H1 (cell line): ENCODE measurements at regions not wholly inside any gene's neighbourhood (a gene's known extent, or its start where the extent isn't known, plus 50 kb on each side); places are given as distances from the start of the nearest gene placed in this dataset.

Source experiments
- CTCF ChIA-PET: fragments of 300-600 bp; sonication (Branson Sonifier 250); formaldehyde crosslinking; loops from one replicate; lab custom pipeline; 2021; ENCODE audit not compliant: partially characterized antibody; lab: Charles Lee
- POLR2A ChIA-PET: fragments of 300-600 bp; sonication (Branson Sonifier 250); formaldehyde crosslinking; loops from one replicate; lab custom pipeline; 2021; ENCODE audit warnings: inconsistent platforms; ENCODE audit not compliant: partially characterized antibody; lab: Charles Lee
- DNase-seq, 2 experiments: peaks; one replicate each; pipeline versions ENCODE4 v3.0.0 to v3.0.0-alpha.2; 2010 to 2022; ENCODE audit warnings: low spot score in 2 of 2, low read depth in 1 of 2, mixed read lengths in 1 of 2
- FAIRE-seq: peaks from 2 replicates; lab custom pipeline; 2011; peaks lifted over from hg19 to GRCh38; lab: Jason Lieb, UNC
- H2AFZ ChIP-seq: 2 replicates; pipeline ENCODE4 v1.8.1; 2012; ENCODE audit warnings: low read length, inconsistent platforms
- H2AK5ac ChIP-seq: 2 replicates; pipeline ENCODE4 v1.6.1; 2013; ENCODE audit warnings: low read depth, low read length
- H2BK120ac ChIP-seq: replicated peaks from 2 replicates; pipeline ENCODE3; 2013; ENCODE audit warnings: low read depth, low read length, inconsistent platforms
- H2BK12ac ChIP-seq: 2 replicates; pipeline ENCODE4 v1.6.1; 2013; ENCODE audit warnings: low read depth, low read length
- H2BK15ac ChIP-seq: 2 replicates; pipeline ENCODE4 v1.6.1; 2013; ENCODE audit warnings: low read length
- H2BK20ac ChIP-seq: 2 replicates; pipeline ENCODE4 v1.6.1; 2013; ENCODE audit warnings: low read length
- H2BK5ac ChIP-seq: 2 replicates; pipeline ENCODE4 v1.6.1; 2013; ENCODE audit warnings: low read depth, low read length
- H3K14ac ChIP-seq: 2 replicates; pipeline ENCODE4 v1.6.1; 2013; ENCODE audit warnings: inconsistent platforms; ENCODE audit not compliant: insufficient read length
- H3K18ac ChIP-seq: 2 replicates; pipeline ENCODE4 v1.6.1; 2013; ENCODE audit warnings: low read length; ENCODE audit errors: extremely low read depth
- H3K23ac ChIP-seq: 2 replicates; pipeline ENCODE4 v1.6.1; 2013; ENCODE audit warnings: inconsistent platforms; ENCODE audit not compliant: insufficient read length
- H3K23me2 ChIP-seq: 2 replicates; pipeline ENCODE4 v1.6.1; 2013; ENCODE audit warnings: low read depth, low read length
- H3K27ac ChIP-seq: 2 replicates; pipeline ENCODE4 v1.6.1; 2011; ENCODE audit warnings: low read depth, low read length, inconsistent platforms
- H3K27me3 ChIP-seq, 4 experiments: replicated peaks in 1 of 4; 1 replicate in 1 of 4; 2 replicates in 3 of 4; pipeline versions ENCODE4 v1.6.1 to v1.8.1; 2011 to 2013; ENCODE audit warnings: low read length in 3 of 4, mild to moderate bottlenecking in 3 of 4, inconsistent platforms in 2 of 4, mixed read lengths in 2 of 4, moderate library complexity in 1 of 4; ENCODE audit not compliant: control insufficient read depth in 3 of 4, insufficient read depth in 3 of 4; ENCODE audit errors: extremely low read depth in 1 of 4
- H3K36me3 ChIP-seq, 4 experiments: 2 replicates each; pipeline versions ENCODE4 v1.6.1 to v1.8.1; 2011 to 2013; ENCODE audit warnings: mild to moderate bottlenecking in 4 of 4, low read length in 3 of 4, moderate library complexity in 2 of 4, control low read depth in 1 of 4, inconsistent platforms in 1 of 4; ENCODE audit not compliant: insufficient read depth in 4 of 4, control insufficient read depth in 2 of 4
- H3K4ac ChIP-seq: replicated peaks from 2 replicates; pipeline ENCODE3; 2013; ENCODE audit warnings: low read length, low read depth, mixed read lengths, inconsistent platforms; ENCODE audit not compliant: insufficient read length
- H3K4me1 ChIP-seq, 4 experiments: replicated peaks in 1 of 4; 1 replicate in 1 of 4; 2 replicates in 3 of 4; pipeline versions ENCODE4 v1.6.1 to v1.8.1; 2011 to 2013; ENCODE audit warnings: low read length in 3 of 4, inconsistent platforms in 2 of 4, mixed read lengths in 1 of 4; ENCODE audit not compliant: insufficient read depth in 4 of 4, control insufficient read depth in 3 of 4
- H3K4me2 ChIP-seq, 2 experiments: 2 replicates each; pipeline versions ENCODE4 v1.6.1 to v1.8.1; 2011 to 2013; ENCODE audit warnings: low read depth in 2 of 2, low read length in 2 of 2, control low read depth in 1 of 2, inconsistent platforms in 1 of 2, mild to moderate bottlenecking in 1 of 2; ENCODE audit not compliant: insufficient read depth in 1 of 2
- H3K4me3 ChIP-seq, 4 experiments: fragments of 200-600, 300-600 bp in 1 of 4; sonication (generic), shearing (Covaris generic), sonication (Bioruptor Twin) in 1 of 4; 2 replicates each; pipeline versions ENCODE4 v1.5.1 to v1.8.1; 2011 to 2016; ENCODE audit warnings: low read length in 4 of 4, low read depth in 3 of 4, control low read depth in 2 of 4, inconsistent platforms in 2 of 4, mild to moderate bottlenecking in 2 of 4, mixed read lengths in 1 of 4, moderate library complexity in 1 of 4; ENCODE audit not compliant: insufficient read depth in 2 of 4; ENCODE audit errors: extremely low read depth in 1 of 4
- H3K56ac ChIP-seq: replicated peaks from 2 replicates; pipeline ENCODE3; 2013; ENCODE audit warnings: low read depth, mild to moderate bottlenecking, mixed read lengths, low read length, inconsistent platforms; ENCODE audit not compliant: insufficient read length
- H3K79me1 ChIP-seq: 2 replicates; pipeline ENCODE4 v1.6.1; 2013; ENCODE audit warnings: low read depth, low read length, control low read depth
- H3K79me2 ChIP-seq, 2 experiments: 2 replicates each; pipeline versions ENCODE4 v1.6.1 to v1.8.1; 2012 to 2013; ENCODE audit warnings: low read length in 2 of 2, mild to moderate bottlenecking in 2 of 2, inconsistent platforms in 1 of 2; ENCODE audit not compliant: insufficient read depth in 2 of 2, control insufficient read depth in 1 of 2
- H3K9ac ChIP-seq, 4 experiments: replicated peaks in 1 of 4; 1 replicate in 1 of 4; 2 replicates in 3 of 4; pipeline versions ENCODE4 v1.6.1 to v1.8.1; 2011 to 2013; ENCODE audit warnings: low read depth in 3 of 4, low read length in 3 of 4, control low read depth in 2 of 4, mild to moderate bottlenecking in 2 of 4, moderate library complexity in 2 of 4, inconsistent platforms in 1 of 4; ENCODE audit errors: extremely low read depth in 1 of 4
- H3K9me3 ChIP-seq, 2 experiments: 2 replicates each; pipeline versions ENCODE4 v1.6.1 to v1.8.1; 2012 to 2013; ENCODE audit warnings: mild to moderate bottlenecking in 2 of 2, moderate library complexity in 2 of 2, control low read depth in 1 of 2, inconsistent platforms in 1 of 2, low read depth in 1 of 2, low read length in 1 of 2, mixed read lengths in 1 of 2; ENCODE audit not compliant: insufficient read depth in 2 of 2
- H4K20me1 ChIP-seq, 2 experiments: replicated peaks in 1 of 2; 2 replicates each; pipeline versions ENCODE3 to v1.8.1; 2011 to 2013; ENCODE audit warnings: inconsistent platforms in 2 of 2, low read length in 2 of 2, mild to moderate bottlenecking in 1 of 2; ENCODE audit not compliant: insufficient read depth in 2 of 2, control insufficient read depth in 1 of 2
- H4K5ac ChIP-seq: 2 replicates; pipeline ENCODE4 v1.6.1; 2013; ENCODE audit warnings: low read length, low read depth, mixed read lengths, inconsistent platforms; ENCODE audit not compliant: insufficient read length
- H4K8ac ChIP-seq: 2 replicates; pipeline ENCODE4 v1.8.0; 2013; ENCODE audit warnings: mild to moderate bottlenecking, moderate library complexity, low read length, inconsistent platforms; ENCODE audit not compliant: insufficient read depth; ENCODE audit errors: extremely low read depth
- H4K91ac ChIP-seq: replicated peaks from 2 replicates; pipeline ENCODE3; 2013; ENCODE audit warnings: low read length, mixed read lengths, inconsistent platforms; ENCODE audit not compliant: insufficient read length
- CBX8 ChIP-seq: fragments of 300-800, 300-1000 bp; sonication (generic); IDR thresholded peaks from 2 replicates; pipeline ENCODE4 v1.7.1; 2016; ENCODE audit warnings: low read depth, low read length, borderline replicate concordance
- CTBP2 ChIP-seq: IDR thresholded peaks from 2 replicates; pipeline ENCODE4 v1.7.0; 2011; ENCODE audit warnings: borderline replicate concordance, mild to moderate bottlenecking, moderate library complexity, mixed read lengths, low read length; ENCODE audit not compliant: insufficient read depth, insufficient read length
- EP300 ChIP-seq, 2 experiments: IDR thresholded peaks; 1 replicate in 1 of 2; 2 replicates in 1 of 2; pipeline ENCODE4 v1.6.1; 2011 to 2012; ENCODE audit warnings: low read depth in 2 of 2, low read length in 2 of 2, mild to moderate bottlenecking in 2 of 2, borderline replicate concordance in 1 of 2, inconsistent platforms in 1 of 2, moderate library complexity in 1 of 2
- HDAC2 ChIP-seq, 2 experiments: fragments of 300-600 bp in 1 of 2; sonication (generic) in 1 of 2; IDR thresholded peaks; 2 replicates each; pipeline ENCODE4 v1.6.1; 2011 to 2012; ENCODE audit warnings: low read depth in 2 of 2, low read length in 2 of 2, mild to moderate bottlenecking in 2 of 2, moderate library complexity in 2 of 2, borderline replicate concordance in 1 of 2, inconsistent platforms in 1 of 2
- MAFK ChIP-seq: IDR thresholded peaks from 2 replicates; pipeline ENCODE4 v1.6.1; 2012; ENCODE audit warnings: low read depth, mild to moderate bottlenecking, improper control_type of control experiment, low read length
- NANOG ChIP-seq: IDR thresholded peaks from 2 replicates; pipeline ENCODE4 v1.6.1; 2011; ENCODE audit warnings: low read length, low read depth, mild to moderate bottlenecking, inconsistent platforms; ENCODE audit not compliant: insufficient read depth, poor library complexity, severe bottlenecking
- SIN3A ChIP-seq, 2 experiments: IDR thresholded peaks in 1 of 2; conservative IDR thresholded peaks in 1 of 2; 2 replicates each; pipeline ENCODE4 v1.6.1; 2011 to 2012; ENCODE audit warnings: low read length in 2 of 2, improper control_type of control experiment in 1 of 2, low read depth in 1 of 2, mild to moderate bottlenecking in 1 of 2
- SP1 ChIP-seq: IDR thresholded peaks from 2 replicates; pipeline ENCODE4 v1.6.1; 2011; ENCODE audit warnings: low read depth, low read length
- SUZ12 ChIP-seq: fragments of 200-600 bp; sonication (generic); IDR thresholded peaks from 2 replicates; pipeline ENCODE4 v1.6.1; 2012; ENCODE audit warnings: mild to moderate bottlenecking, inconsistent platforms, low read length, moderate library complexity, mixed read lengths
- TAF7 ChIP-seq: optimal IDR thresholded peaks from 2 replicates; pipeline ENCODE3; 2011; ENCODE audit warnings: low read depth, mild to moderate bottlenecking, inconsistent platforms, low read length, moderate library complexity, borderline replicate concordance
- TBP ChIP-seq: IDR thresholded peaks from 2 replicates; pipeline ENCODE4 v1.6.1; 2011; ENCODE audit warnings: low read depth, low read length, improper control_type of control experiment
- WGBS, 2 experiments: shearing (Covaris generic) in 1 of 2; methylation state at CpG; one replicate each; pipeline versions ENCODE4 v1.1.6 to v1.1.7; 2013 to 2015; ENCODE audit warnings: low lambda C conversion rate in 2 of 2, mixed read lengths in 2 of 2, inconsistent platforms in 1 of 2, low coverage in 1 of 2, missing lambda C conversion rate in 1 of 2; ENCODE audit not compliant: insufficient replicate concordance in 2 of 2, insufficient coverage in 1 of 2, insufficient read length in 1 of 2; ENCODE audit errors: extremely low coverage in 1 of 2, missing lambda C conversion rate in 1 of 2; 5-methylcytosine and 5-hydroxymethylcytosine counted together
- TF ChIP-seq, protein P1 (sequence below): IDR thresholded peaks from 2 replicates; pipeline ENCODE4 v1.6.1; 2011; ENCODE audit warnings: low read length, improper control_type of control experiment

- H2BK5ac ChIP-seq = no peak overlapping the region
- H3K79me1 ChIP-seq = no peaks in the 10 kb centered on the region
- H3K18ac ChIP-seq = no peak overlapping the region
- ChIA-PET POLR2A (no interaction called here), CTCF (interaction anchor here (0.7 to 2.5 kb wide), 6 partner anchors 10 to 488 kb away, joined by 3 to 5 read pairs (median 4); no protein-coding TSS in a partner anchor)
- H3K36me3 ChIP-seq = no peaks in the 10 kb centered on the region
- no peak overlapping the region for H3K56ac ChIP-seq
- no peak overlapping the region for H2BK120ac ChIP-seq
- H3K9me3 ChIP-seq = no peaks in the 10 kb centered on the region
- no peak overlapping the region for H4K5ac ChIP-seq
- H3K4me3 ChIP-seq = no peak overlapping the region
- H2BK15ac ChIP-seq = no peak overlapping the region
- 89% methylated on average over 3 of the region's 3 CpGs; no CpG with 5 or more reads in 1 of the 2 experiments for WGBS, 2 experiments
- FAIRE-seq = no peak
- TF ChIP-seq SP1 = no peak
- no peak for TF ChIP-seq MAFK
- no peak for TF ChIP-seq EP300 (IDR thresholded peaks at IDR 0.05; ENCODE audit: borderline replicate concordance in 1 of 2, low read depth in 2 of 2, low read length in 2 of 2)
- no peak for TF ChIP-seq HDAC2 (IDR thresholded peaks at IDR 0.05; ENCODE audit: borderline replicate concordance in 1 of 2, low read depth in 2 of 2, low read length in 2 of 2)
- TF ChIP-seq SUZ12 = no peak
- no peak for TF ChIP-seq SIN3A (conservative IDR thresholded peaks at IDR 0.05 in 1 of 2, IDR thresholded peaks at IDR 0.05 in 1 of 2; ENCODE audit: low read depth in 1 of 2, low read length in 2 of 2)
- TF ChIP-seq NANOG = no peak
- no peak for TF ChIP-seq TBP
- TF ChIP-seq CTBP2 = no peak
- TF ChIP-seq, protein P1, sequence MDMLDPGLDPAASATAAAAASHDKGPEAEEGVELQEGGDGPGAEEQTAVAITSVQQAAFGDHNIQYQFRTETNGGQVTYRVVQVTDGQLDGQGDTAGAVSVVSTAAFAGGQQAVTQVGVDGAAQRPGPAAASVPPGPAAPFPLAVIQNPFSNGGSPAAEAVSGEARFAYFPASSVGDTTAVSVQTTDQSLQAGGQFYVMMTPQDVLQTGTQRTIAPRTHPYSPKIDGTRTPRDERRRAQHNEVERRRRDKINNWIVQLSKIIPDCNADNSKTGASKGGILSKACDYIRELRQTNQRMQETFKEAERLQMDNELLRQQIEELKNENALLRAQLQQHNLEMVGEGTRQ = no peak
- no peak for TF ChIP-seq CBX8
- no peak for TF ChIP-seq TAF7
- H3K23ac ChIP-seq = no peak overlapping the region
- H3K4ac ChIP-seq = no peak overlapping the region
- DNase-seq = no peak
- H2BK12ac ChIP-seq = no peak overlapping the region
- H2BK20ac ChIP-seq = no peak overlapping the region
- H3K14ac ChIP-seq = no peak overlapping the region
- H3K79me2 ChIP-seq = no peaks in the 10 kb centered on the region
- no peaks in the 10 kb centered on the region for H3K27me3 ChIP-seq
- no peak overlapping the region for H4K91ac ChIP-seq
- no peaks in the 10 kb centered on the region for H3K23me2 ChIP-seq
- H3K27ac ChIP-seq = no peak overlapping the region
- peaks cover 0 to 11% (median 5%) of the 10 kb centered on the region in 4 experiments; a peak in 5 of 7 replicates for H3K4me1 ChIP-seq
- no peak overlapping the region for H3K9ac ChIP-seq
- H3K4me2 ChIP-seq = no peak overlapping the region
- no peak overlapping the region for H2AFZ ChIP-seq
- no peak overlapping the region for H4K8ac ChIP-seq
- H2AK5ac ChIP-seq = no peak overlapping the region
- no peaks in the 10 kb centered on the region for H4K20me1 ChIP-seq
Measured at GRCh38 chr17:72497915-72498314, 377.1 kb downstream of the SOX9 start.
